SK-N-SH (cell line): ENCODE measurements at regions not wholly inside any gene's neighbourhood (a gene's known extent, or its start where the extent isn't known, plus 50 kb on each side); places are given as distances from the start of the nearest gene placed in this dataset.

Experiments
- EZH2phosphoT487 ChIP-seq: fragments of 200-600 bp; sonication (generic); IDR thresholded peaks from 2 replicates; pipeline ENCODE4 v1.6.1; 2017; ENCODE audit warnings: low read depth, mixed run types, mild to moderate bottlenecking, antibody characterized with exemption, moderate library complexity, borderline replicate concordance
- FOXM1 ChIP-seq: IDR thresholded peaks from 2 replicates; pipeline ENCODE4 v1.4.0; 2012; ENCODE audit warnings: low read depth, mild to moderate bottlenecking
- GABPA ChIP-seq: IDR thresholded peaks from 2 replicates; pipeline ENCODE4 v1.4.0; 2012; ENCODE audit warnings: low read depth, mild to moderate bottlenecking
- GATA2 ChIP-seq: sonication (generic); formaldehyde crosslinking; IDR thresholded peaks from 2 replicates; pipeline ENCODE4 v1.5.0; 2020; ENCODE audit warnings: mild to moderate bottlenecking, missing genetic modification reagents
- POLR2AphosphoS5 ChIP-seq: IDR thresholded peaks from 2 replicates; pipeline ENCODE4 v1.6.1; 2012; ENCODE audit warnings: low read depth, low read length
- RAD21 ChIP-seq: IDR thresholded peaks from 2 replicates; pipeline ENCODE4 v1.6.1; 2012; ENCODE audit warnings: mild to moderate bottlenecking, low read length
- RXRA ChIP-seq: IDR thresholded peaks from 2 replicates; pipeline ENCODE4 v1.4.0; 2012; ENCODE audit warnings: low read depth, mild to moderate bottlenecking, borderline replicate concordance
- SIN3A ChIP-seq: IDR thresholded peaks from 2 replicates; pipeline ENCODE4 v1.6.1; 2012; ENCODE audit warnings: low read depth, mild to moderate bottlenecking, low read length, moderate library complexity, borderline replicate concordance
- TCF12 ChIP-seq: IDR thresholded peaks from 2 replicates; pipeline ENCODE4 v1.4.0; 2012
- USF2 ChIP-seq: fragments of 150-350 bp; IDR thresholded peaks from 2 replicates; pipeline ENCODE4 v1.6.1; 2017; ENCODE audit warnings: antibody characterized with exemption, low read length, low read depth, borderline replicate concordance
- YY1 ChIP-seq: IDR thresholded peaks from 2 replicates; pipeline ENCODE4 v1.4.0; 2012; ENCODE audit warnings: low read depth, mild to moderate bottlenecking
- TF ChIP-seq, protein P1 (sequence below): fragments of 200-600 bp; sonication (generic); IDR thresholded peaks from 2 replicates; pipeline ENCODE4 v1.6.1; 2017; ENCODE audit warnings: antibody characterized with exemption, mild to moderate bottlenecking, moderate library complexity
- TF ChIP-seq, protein P2 (sequence below): IDR thresholded peaks from 2 replicates; pipeline ENCODE4 v1.4.0; 2012; ENCODE audit warnings: low read depth, borderline replicate concordance
- TF ChIP-seq, protein P3 (sequence below): IDR thresholded peaks from 2 replicates; pipeline ENCODE4 v1.4.0; 2012; ENCODE audit warnings: low read depth, borderline replicate concordance

- no peak for TF ChIP-seq FOXM1
- TF ChIP-seq, protein P1, sequence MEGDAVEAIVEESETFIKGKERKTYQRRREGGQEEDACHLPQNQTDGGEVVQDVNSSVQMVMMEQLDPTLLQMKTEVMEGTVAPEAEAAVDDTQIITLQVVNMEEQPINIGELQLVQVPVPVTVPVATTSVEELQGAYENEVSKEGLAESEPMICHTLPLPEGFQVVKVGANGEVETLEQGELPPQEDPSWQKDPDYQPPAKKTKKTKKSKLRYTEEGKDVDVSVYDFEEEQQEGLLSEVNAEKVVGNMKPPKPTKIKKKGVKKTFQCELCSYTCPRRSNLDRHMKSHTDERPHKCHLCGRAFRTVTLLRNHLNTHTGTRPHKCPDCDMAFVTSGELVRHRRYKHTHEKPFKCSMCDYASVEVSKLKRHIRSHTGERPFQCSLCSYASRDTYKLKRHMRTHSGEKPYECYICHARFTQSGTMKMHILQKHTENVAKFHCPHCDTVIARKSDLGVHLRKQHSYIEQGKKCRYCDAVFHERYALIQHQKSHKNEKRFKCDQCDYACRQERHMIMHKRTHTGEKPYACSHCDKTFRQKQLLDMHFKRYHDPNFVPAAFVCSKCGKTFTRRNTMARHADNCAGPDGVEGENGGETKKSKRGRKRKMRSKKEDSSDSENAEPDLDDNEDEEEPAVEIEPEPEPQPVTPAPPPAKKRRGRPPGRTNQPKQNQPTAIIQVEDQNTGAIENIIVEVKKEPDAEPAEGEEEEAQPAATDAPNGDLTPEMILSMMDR, result no peak
- TF ChIP-seq GABPA, result no peak
- TF ChIP-seq EZH2phosphoT487, result no peak
- TF ChIP-seq, protein P2, sequence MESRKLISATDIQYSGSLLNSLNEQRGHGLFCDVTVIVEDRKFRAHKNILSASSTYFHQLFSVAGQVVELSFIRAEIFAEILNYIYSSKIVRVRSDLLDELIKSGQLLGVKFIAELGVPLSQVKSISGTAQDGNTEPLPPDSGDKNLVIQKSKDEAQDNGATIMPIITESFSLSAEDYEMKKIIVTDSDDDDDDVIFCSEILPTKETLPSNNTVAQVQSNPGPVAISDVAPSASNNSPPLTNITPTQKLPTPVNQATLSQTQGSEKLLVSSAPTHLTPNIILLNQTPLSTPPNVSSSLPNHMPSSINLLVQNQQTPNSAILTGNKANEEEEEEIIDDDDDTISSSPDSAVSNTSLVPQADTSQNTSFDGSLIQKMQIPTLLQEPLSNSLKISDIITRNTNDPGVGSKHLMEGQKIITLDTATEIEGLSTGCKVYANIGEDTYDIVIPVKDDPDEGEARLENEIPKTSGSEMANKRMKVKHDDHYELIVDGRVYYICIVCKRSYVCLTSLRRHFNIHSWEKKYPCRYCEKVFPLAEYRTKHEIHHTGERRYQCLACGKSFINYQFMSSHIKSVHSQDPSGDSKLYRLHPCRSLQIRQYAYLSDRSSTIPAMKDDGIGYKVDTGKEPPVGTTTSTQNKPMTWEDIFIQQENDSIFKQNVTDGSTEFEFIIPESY, result no peak
- TF ChIP-seq POLR2AphosphoS5, result no peak
- peak; percentile 87 for TF ChIP-seq GATA2
- no peak for TF ChIP-seq USF2
- no peak for TF ChIP-seq YY1
- peak; percentile 19; the same call in 1 of the 2 replicates for TF ChIP-seq RAD21
- no peak for TF ChIP-seq RXRA
- TF ChIP-seq TCF12, result no peak
- TF ChIP-seq SIN3A, result no peak
- TF ChIP-seq, protein P3, sequence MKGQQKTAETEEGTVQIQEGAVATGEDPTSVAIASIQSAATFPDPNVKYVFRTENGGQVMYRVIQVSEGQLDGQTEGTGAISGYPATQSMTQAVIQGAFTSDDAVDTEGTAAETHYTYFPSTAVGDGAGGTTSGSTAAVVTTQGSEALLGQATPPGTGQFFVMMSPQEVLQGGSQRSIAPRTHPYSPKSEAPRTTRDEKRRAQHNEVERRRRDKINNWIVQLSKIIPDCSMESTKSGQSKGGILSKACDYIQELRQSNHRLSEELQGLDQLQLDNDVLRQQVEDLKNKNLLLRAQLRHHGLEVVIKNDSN, result no peak
Observed at GRCh38 chr7:25656071-25656470, 427.8 kb upstream of the NPVF start.
